ENCODE measurements at regions not wholly inside any gene's neighbourhood (a gene's known extent, or its start where the extent isn't known, plus 50 kb on each side); places are given as distances from the start of the nearest gene placed in this dataset.

GRCh38 chr4:160872491-160872890, 1291.3 kb downstream of the FSTL5 start:
- Histone ChIP-seq H3K4me3 (replicated peaks in 1 of 3; ENCODE audit: insufficient read depth in 1 of 3, low read depth in 2 of 3, low read length in 3 of 3) (no peak overlapping the region), H3K9ac (ENCODE audit: insufficient read depth, low read depth, low read length) (no peak overlapping the region), H2AFZ (ENCODE audit: low read length) (no peak overlapping the region), H4K20me1 (ENCODE audit: insufficient read depth, low read length) (no peaks in the 10 kb centered on the region), H3K79me2 (ENCODE audit: insufficient read depth, low read length) (no peaks in the 10 kb centered on the region), H3K27me3 (ENCODE audit: control insufficient read depth in 1 of 2, insufficient read depth in 2 of 2, low read length in 2 of 2) (no peaks in the 10 kb centered on the region), H3K36me3 (replicated peaks in 1 of 2; ENCODE audit: control insufficient read depth in 1 of 2, insufficient read depth in 2 of 2, low read length in 2 of 2) (no peaks in the 10 kb centered on the region), H3K9me3 (ENCODE audit: low read length) (no peaks in the 10 kb centered on the region), H3K4me2 (ENCODE audit: low read depth, low read length) (0 out of 2 replicates have a peak overlapping the region, but pooled peaks have one; percentile 11), H3K4me1 (ENCODE audit: insufficient read depth, low read length) (peaks cover 14% of the 10 kb centered on the region), H3K27ac (ENCODE audit: extremely low read length, insufficient read depth, low read length) (no peak overlapping the region)
- FAIRE-seq (no peak), DNase-seq (ENCODE audit: low spot score) (peak; percentile 23), ATAC-seq (peak; percentile 86)
- in situ Hi-C loops (cut with HindIII; ENCODE audit: extremely low pct_ligation_motif_present, low pct_unique_long_range_greater_than_20kb) (no loop called here), intact Hi-C loops (cut with micrococcal nuclease; ENCODE audit: unreplicated experiment) (no loop called here)
- no TSS peak for BruUV-seq (replicated peaks)
- ChIA-PET CTCF (ENCODE audit: low intra/inter-chr PET ratio, low total read pairs) (no interaction called here), POLR2A (no interaction called here)
- TF ChIP-seq DPF2 (CRISPR knock-in tag; IDR thresholded peaks at IDR 0.05; ENCODE audit: borderline replicate concordance, low read depth) (0 out of 2 replicates have a peak, but pooled peaks have one; percentile 23), ZNF570 (CRISPR knock-in tag; IDR thresholded peaks at IDR 0.05; ENCODE audit: borderline replicate concordance) (no peak), RBM22 (optimal IDR thresholded peaks at IDR 0.05; ENCODE audit: low read length) (no peak), RERE (CRISPR knock-in tag; IDR thresholded peaks at IDR 0.05; ENCODE audit: low read depth) (no peak), MIXL1 (CRISPR knock-in tag; IDR thresholded peaks at IDR 0.05) (0 out of 2 replicates have a peak, but pooled peaks have one; percentile 30), MXI1 (IDR thresholded peaks at IDR 0.05; ENCODE audit: borderline replicate concordance, low read depth, low read length) (no peak), ARID3A (IDR thresholded peaks at IDR 0.05; ENCODE audit: low read depth, low read length) (no peak), TRIM22 (IDR thresholded peaks at IDR 0.05) (no peak), ZSCAN5A (CRISPR knock-in tag; IDR thresholded peaks at IDR 0.05; ENCODE audit: borderline replicate concordance) (no peak), ATF3 (CRISPR knock-in tag; IDR thresholded peaks at IDR 0.05) (no peak), ZNF251 (CRISPR knock-in tag; IDR thresholded peaks at IDR 0.05) (no peak), IRF9 (CRISPR knock-in tag; IDR thresholded peaks at IDR 0.05; ENCODE audit: borderline replicate concordance) (no peak), ZNF230 (CRISPR knock-in tag; IDR thresholded peaks at IDR 0.05) (no peak), KDM5B (CRISPR knock-in tag; IDR thresholded peaks at IDR 0.05; ENCODE audit: borderline replicate concordance) (no peak)
